GM12878 (cell line): ENCODE measurements at regions not wholly inside any gene's neighbourhood (a gene's known extent, or its start where the extent isn't known, plus 50 kb on each side); places are given as distances from the start of the nearest gene placed in this dataset.

Source experiments
- ATAC-seq: fragments of 200-7000 bp; cut with Tn5 transposase; 3 replicates; pipeline ENCODE4 v1.9.1; 2020; ENCODE audit warnings: mild to moderate bottlenecking, moderate library complexity
- BruUV-seq: library from RNA; stranded (reverse); fragments of 400-500 nt; replicated peaks from 2 replicates; lab custom pipeline; 2021; lab: Mats Ljungman, UMichigan
- CTCF ChIA-PET: fragments of 300-600 bp; sonication (Branson Sonifier 250); formaldehyde crosslinking; extraction: SDS; loops from one replicate; lab custom pipeline; 2021; ENCODE audit warnings: inconsistent platforms; lab: Yijun Ruan, JAX
- POLR2A ChIA-PET: fragments of 350-600 bp; formaldehyde crosslinking; extraction: SDS; loops from one replicate; lab custom pipeline; 2021; ENCODE audit warnings: inconsistent platforms; lab: Charles Lee
- RAD21 ChIA-PET: fragments of 300-600 bp; sonication (Branson Sonifier 250); formaldehyde crosslinking; loops from one replicate; lab custom pipeline; 2023; ENCODE audit warnings: antibody characterized with exemption; ENCODE audit not compliant: unreplicated experiment; lab: Charles Lee
- SMC1A ChIA-PET: fragments of 300-600 bp; sonication (Branson Sonifier 250); formaldehyde crosslinking; loops from one replicate; lab custom pipeline; 2023; ENCODE audit not compliant: unreplicated experiment, uncharacterized antibody; lab: Charles Lee
- DNase-seq: peaks from one replicate; pipeline ENCODE4 v3.0.0-alpha.2; 2011; ENCODE audit warnings: low read depth, low spot score
- FAIRE-seq: peaks from 3 replicates; lab custom pipeline; 2011; peaks lifted over from hg19 to GRCh38; lab: Jason Lieb, UNC
- H2AFZ ChIP-seq: 2 replicates; pipeline ENCODE4 v1.6.0; 2011; ENCODE audit warnings: low read depth, low read length, control low read depth; ENCODE audit not compliant: control insufficient read depth
- H3K27ac ChIP-seq: 2 replicates; pipeline ENCODE4 v1.5.1; 2011; ENCODE audit warnings: control low read depth; ENCODE audit not compliant: control insufficient read depth, insufficient read depth
- H3K27me3 ChIP-seq, 2 experiments: replicated peaks in 1 of 2; 2 replicates each; pipeline versions ENCODE4 v1.6.0 to v1.6.1; 2011; ENCODE audit warnings: low read length in 1 of 2; ENCODE audit not compliant: control insufficient read depth in 2 of 2, insufficient read depth in 2 of 2
- H3K36me3 ChIP-seq, 2 experiments: 2 replicates each; pipeline ENCODE4 v1.5.1; 2011; ENCODE audit warnings: low read length in 1 of 2; ENCODE audit not compliant: control insufficient read depth in 2 of 2, insufficient read depth in 2 of 2
- H3K4me1 ChIP-seq: 2 replicates; pipeline ENCODE4 v1.6.1; 2011; ENCODE audit warnings: mild to moderate bottlenecking, low read length, moderate library complexity, mixed read lengths; ENCODE audit not compliant: control insufficient read depth, insufficient read depth
- H3K4me2 ChIP-seq: 2 replicates; pipeline ENCODE4 v1.6.0; 2011; ENCODE audit warnings: control low read depth; ENCODE audit not compliant: control insufficient read depth, insufficient read depth
- H3K4me3 ChIP-seq: fragments of 200-600 bp; sonication (generic); 2 replicates; pipeline ENCODE4 v1.5.1; 2016
- H3K79me2 ChIP-seq: 2 replicates; pipeline ENCODE4 v1.6.0; 2011; ENCODE audit warnings: low read length; ENCODE audit not compliant: control insufficient read depth, insufficient read depth
- H3K9ac ChIP-seq: 2 replicates; pipeline ENCODE4 v1.8.0; 2011; ENCODE audit warnings: low read length, control low read depth, mixed read lengths; ENCODE audit not compliant: control insufficient read depth, insufficient read depth
- H3K9me3 ChIP-seq: replicated peaks from 3 replicates; pipeline ENCODE4 v1.5.1; 2011; ENCODE audit warnings: mild to moderate bottlenecking, low read length; ENCODE audit not compliant: control insufficient read depth, insufficient read depth
- H4K20me1 ChIP-seq: 2 replicates; pipeline ENCODE4 v1.6.0; 2011; ENCODE audit not compliant: control insufficient read depth, insufficient read depth
- BACH1 ChIP-seq: fragments of 450-650 bp; IDR thresholded peaks from 2 replicates; pipeline ENCODE4 v1.6.1; 2017; ENCODE audit warnings: mild to moderate bottlenecking, borderline replicate concordance
- EED ChIP-seq: sonication (generic); IDR thresholded peaks from 2 replicates; pipeline ENCODE4 v1.6.1; 2016; ENCODE audit warnings: antibody characterized with exemption, low read depth
- MYC ChIP-seq: IDR thresholded peaks from 2 replicates; pipeline ENCODE4 v1.6.1; 2011; ENCODE audit warnings: mild to moderate bottlenecking, low read length, moderate library complexity, inconsistent platforms; ENCODE audit not compliant: insufficient read depth, insufficient replicate concordance, insufficient read length, severe bottlenecking
- NFYB ChIP-seq: IDR thresholded peaks from 2 replicates; pipeline ENCODE4 v1.6.1; 2011; ENCODE audit warnings: low read depth, mild to moderate bottlenecking, low read length, improper control_type of control experiment, moderate library complexity; ENCODE audit not compliant: insufficient read depth
- POU2F2 ChIP-seq: IDR thresholded peaks from 3 replicates; pipeline ENCODE4 v1.6.1; 2011; ENCODE audit warnings: low read depth, mild to moderate bottlenecking, low read length, borderline replicate concordance
- RUNX3 ChIP-seq: IDR thresholded peaks from 2 replicates; pipeline ENCODE4 v1.6.1; 2012; ENCODE audit warnings: low read length, inconsistent platforms
- SIX5 ChIP-seq: IDR thresholded peaks from 2 replicates; pipeline ENCODE4 v1.6.1; 2011; ENCODE audit warnings: mild to moderate bottlenecking, low read depth, low read length, moderate library complexity; ENCODE audit not compliant: severe bottlenecking
- TAF1 ChIP-seq: IDR thresholded peaks from 2 replicates; pipeline ENCODE4 v1.6.1; 2011; ENCODE audit warnings: mild to moderate bottlenecking, low read depth, low read length, borderline replicate concordance
- TARDBP ChIP-seq: IDR thresholded peaks from 2 replicates; pipeline ENCODE4 v1.6.1; 2016; ENCODE audit warnings: borderline replicate concordance
- YBX1 ChIP-seq: fragments of 450-650 bp; IDR thresholded peaks from 2 replicates; pipeline ENCODE4 v1.6.1; 2016; ENCODE audit warnings: antibody characterized with exemption
- WGBS: methylation state at CpG from one replicate; pipeline ENCODE4 v1.1.6; 2016; ENCODE audit warnings: low lambda C conversion rate; ENCODE audit not compliant: insufficient replicate concordance, insufficient coverage; ENCODE audit errors: missing lambda C conversion rate; 5-methylcytosine and 5-hydroxymethylcytosine counted together
- in situ Hi-C: fragments of 300-500 bp; cut with MboI; formaldehyde crosslinking; loops from 9 replicates; pipeline ENCODE4 v1.14.3; 2018; ENCODE audit warnings: mixed read lengths
- intact Hi-C: fragments of 100-400 bp; cut with micrococcal nuclease; formaldehyde crosslinking; loops from one replicate; pipeline ENCODE4 v1.14.2; 2022; ENCODE audit not compliant: unreplicated experiment
- TF ChIP-seq, protein P1 (sequence below): IDR thresholded peaks from 2 replicates; pipeline ENCODE4 v1.6.1; 2012; ENCODE audit warnings: low read depth, low read length, improper control_type of control experiment
- TF ChIP-seq, protein P2 (sequence below): fragments of 450-650 bp; IDR thresholded peaks from 2 replicates; pipeline ENCODE4 v1.6.1; 2017; ENCODE audit warnings: mild to moderate bottlenecking, low read depth, inconsistent platforms; ENCODE audit not compliant: poor library complexity, severe bottlenecking
- TF ChIP-seq, protein P3 (sequence below): fragments of 450-650 bp; IDR thresholded peaks from 2 replicates; pipeline ENCODE4 v1.6.1; 2017; ENCODE audit warnings: antibody characterized with exemption, mild to moderate bottlenecking, moderate library complexity

DNA sequence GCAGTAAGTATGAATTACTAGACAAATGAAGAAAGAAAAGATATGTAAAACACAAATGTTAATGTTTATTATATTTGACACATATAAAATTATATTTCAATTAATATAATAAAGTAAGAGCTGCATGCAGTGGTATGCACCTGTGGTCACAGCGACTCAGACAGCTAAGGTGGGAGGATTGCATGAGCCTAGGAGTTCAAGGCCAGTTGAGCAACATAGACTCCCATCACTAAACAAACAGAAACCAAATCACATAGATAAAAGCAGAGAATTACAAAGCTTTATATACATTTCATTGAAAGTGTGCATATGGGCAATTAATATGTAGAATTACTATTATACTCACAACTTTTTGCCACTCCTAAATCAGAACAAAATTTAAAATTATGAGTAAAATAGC lies 70.0 kb upstream of the HTATIP2 start:
- intact Hi-C loops = no loop called here
- ATAC-seq = no peak
- WGBS = 11% methylated on average over 1 of the region's 1 CpG
- no peak for DNase-seq
- FAIRE-seq = no peak
- 0 out of 4 replicates have a peak, but pooled peaks cover 0 to 3% of the 10 kb centered on the region in 2 experiments for H3K27me3 ChIP-seq
- no peak overlapping the region for H3K9ac ChIP-seq
- no peaks in the 10 kb centered on the region for H3K36me3 ChIP-seq
- BruUV-seq = no TSS peak
- no peaks in the 10 kb centered on the region for H3K79me2 ChIP-seq
- SMC1A ChIA-PET = no interaction called here
- H3K4me2 ChIP-seq = no peak overlapping the region
- H3K27ac ChIP-seq = no peak overlapping the region
- no peak overlapping the region for H2AFZ ChIP-seq
- no peaks in the 10 kb centered on the region for H3K4me1 ChIP-seq
- H3K9me3 ChIP-seq = no peaks in the 10 kb centered on the region
- TF ChIP-seq, protein P1, sequence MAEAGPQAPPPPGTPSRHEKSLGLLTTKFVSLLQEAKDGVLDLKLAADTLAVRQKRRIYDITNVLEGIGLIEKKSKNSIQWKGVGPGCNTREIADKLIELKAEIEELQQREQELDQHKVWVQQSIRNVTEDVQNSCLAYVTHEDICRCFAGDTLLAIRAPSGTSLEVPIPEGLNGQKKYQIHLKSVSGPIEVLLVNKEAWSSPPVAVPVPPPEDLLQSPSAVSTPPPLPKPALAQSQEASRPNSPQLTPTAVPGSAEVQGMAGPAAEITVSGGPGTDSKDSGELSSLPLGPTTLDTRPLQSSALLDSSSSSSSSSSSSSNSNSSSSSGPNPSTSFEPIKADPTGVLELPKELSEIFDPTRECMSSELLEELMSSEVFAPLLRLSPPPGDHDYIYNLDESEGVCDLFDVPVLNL = no peak
- no peak for TF ChIP-seq RUNX3
- no peak overlapping the region for H3K4me3 ChIP-seq
- CTCF ChIA-PET = no interaction called here
- RAD21 ChIA-PET = no interaction called here
- POLR2A ChIA-PET = no interaction called here
- H4K20me1 ChIP-seq = no peaks in the 10 kb centered on the region
- in situ Hi-C loops = no loop called here

DNA sequence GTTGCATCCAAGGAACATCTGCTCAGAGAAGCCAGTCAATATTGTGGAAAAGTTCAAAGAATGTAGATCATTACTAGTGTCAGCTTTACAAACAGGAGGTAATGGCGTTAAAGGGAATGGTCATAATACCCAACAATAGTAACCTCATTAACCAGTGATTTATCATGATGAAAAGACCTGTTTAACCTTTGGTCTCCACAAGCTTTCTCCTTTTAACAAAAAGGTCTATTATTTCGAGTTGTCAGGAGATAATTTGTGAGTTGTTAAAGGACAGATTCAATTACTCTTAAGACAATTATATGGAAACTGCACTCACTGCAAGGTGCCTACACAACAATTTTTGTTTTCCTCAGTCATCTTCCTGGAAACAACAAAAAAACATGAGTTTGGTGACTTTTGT lies 73.8 kb upstream of the HTATIP2 start:
- H3K4me3 ChIP-seq = no peak overlapping the region
- ATAC-seq = no peak
- H3K4me2 ChIP-seq = no peak overlapping the region
- 0 out of 4 replicates have a peak, but pooled peaks cover 0 to 3% of the 10 kb centered on the region in 2 experiments for H3K27me3 ChIP-seq
- no peaks in the 10 kb centered on the region for H3K4me1 ChIP-seq
- FAIRE-seq = peak; percentile 23
- in situ Hi-C loops (no loop called here), intact Hi-C loops (no loop called here)
- H3K9ac ChIP-seq = no peak overlapping the region
- H2AFZ ChIP-seq = no peak overlapping the region
- no peaks in the 10 kb centered on the region for H3K9me3 ChIP-seq
- ChIA-PET POLR2A (no interaction called here), RAD21 (no interaction called here), CTCF (no interaction called here), SMC1A (no interaction called here)
- 22% methylated on average over 2 of the region's 2 CpGs for WGBS
- H3K36me3 ChIP-seq = no peaks in the 10 kb centered on the region
- DNase-seq = no peak
- H3K27ac ChIP-seq = no peak overlapping the region
- BruUV-seq = no TSS peak
- no peaks in the 10 kb centered on the region for H3K79me2 ChIP-seq
- no peaks in the 10 kb centered on the region for H4K20me1 ChIP-seq
- TF ChIP-seq, protein P2, sequence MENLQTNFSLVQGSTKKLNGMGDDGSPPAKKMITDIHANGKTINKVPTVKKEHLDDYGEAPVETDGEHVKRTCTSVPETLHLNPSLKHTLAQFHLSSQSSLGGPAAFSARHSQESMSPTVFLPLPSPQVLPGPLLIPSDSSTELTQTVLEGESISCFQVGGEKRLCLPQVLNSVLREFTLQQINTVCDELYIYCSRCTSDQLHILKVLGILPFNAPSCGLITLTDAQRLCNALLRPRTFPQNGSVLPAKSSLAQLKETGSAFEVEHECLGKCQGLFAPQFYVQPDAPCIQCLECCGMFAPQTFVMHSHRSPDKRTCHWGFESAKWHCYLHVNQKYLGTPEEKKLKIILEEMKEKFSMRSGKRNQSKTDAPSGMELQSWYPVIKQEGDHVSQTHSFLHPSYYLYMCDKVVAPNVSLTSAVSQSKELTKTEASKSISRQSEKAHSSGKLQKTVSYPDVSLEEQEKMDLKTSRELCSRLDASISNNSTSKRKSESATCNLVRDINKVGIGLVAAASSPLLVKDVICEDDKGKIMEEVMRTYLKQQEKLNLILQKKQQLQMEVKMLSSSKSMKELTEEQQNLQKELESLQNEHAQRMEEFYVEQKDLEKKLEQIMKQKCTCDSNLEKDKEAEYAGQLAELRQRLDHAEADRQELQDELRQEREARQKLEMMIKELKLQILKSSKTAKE = no peak
- TF ChIP-seq POU2F2 (no peak), BACH1 (no peak), TARDBP (no peak), YBX1 (no peak), EED (no peak), TAF1 (no peak), SIX5 (no peak), RUNX3 (no peak), NFYB (no peak), MYC (no peak)
- TF ChIP-seq, protein P3, sequence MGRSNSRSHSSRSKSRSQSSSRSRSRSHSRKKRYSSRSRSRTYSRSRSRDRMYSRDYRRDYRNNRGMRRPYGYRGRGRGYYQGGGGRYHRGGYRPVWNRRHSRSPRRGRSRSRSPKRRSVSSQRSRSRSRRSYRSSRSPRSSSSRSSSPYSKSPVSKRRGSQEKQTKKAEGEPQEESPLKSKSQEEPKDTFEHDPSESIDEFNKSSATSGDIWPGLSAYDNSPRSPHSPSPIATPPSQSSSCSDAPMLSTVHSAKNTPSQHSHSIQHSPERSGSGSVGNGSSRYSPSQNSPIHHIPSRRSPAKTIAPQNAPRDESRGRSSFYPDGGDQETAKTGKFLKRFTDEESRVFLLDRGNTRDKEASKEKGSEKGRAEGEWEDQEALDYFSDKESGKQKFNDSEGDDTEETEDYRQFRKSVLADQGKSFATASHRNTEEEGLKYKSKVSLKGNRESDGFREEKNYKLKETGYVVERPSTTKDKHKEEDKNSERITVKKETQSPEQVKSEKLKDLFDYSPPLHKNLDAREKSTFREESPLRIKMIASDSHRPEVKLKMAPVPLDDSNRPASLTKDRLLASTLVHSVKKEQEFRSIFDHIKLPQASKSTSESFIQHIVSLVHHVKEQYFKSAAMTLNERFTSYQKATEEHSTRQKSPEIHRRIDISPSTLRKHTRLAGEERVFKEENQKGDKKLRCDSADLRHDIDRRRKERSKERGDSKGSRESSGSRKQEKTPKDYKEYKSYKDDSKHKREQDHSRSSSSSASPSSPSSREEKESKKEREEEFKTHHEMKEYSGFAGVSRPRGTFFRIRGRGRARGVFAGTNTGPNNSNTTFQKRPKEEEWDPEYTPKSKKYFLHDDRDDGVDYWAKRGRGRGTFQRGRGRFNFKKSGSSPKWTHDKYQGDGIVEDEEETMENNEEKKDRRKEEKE = no peak
